ENCODE measurements at regions not wholly inside any gene's neighbourhood (a gene's known extent, or its start where the extent isn't known, plus 50 kb on each side); places are given as distances from the start of the nearest gene placed in this dataset.

DNA sequence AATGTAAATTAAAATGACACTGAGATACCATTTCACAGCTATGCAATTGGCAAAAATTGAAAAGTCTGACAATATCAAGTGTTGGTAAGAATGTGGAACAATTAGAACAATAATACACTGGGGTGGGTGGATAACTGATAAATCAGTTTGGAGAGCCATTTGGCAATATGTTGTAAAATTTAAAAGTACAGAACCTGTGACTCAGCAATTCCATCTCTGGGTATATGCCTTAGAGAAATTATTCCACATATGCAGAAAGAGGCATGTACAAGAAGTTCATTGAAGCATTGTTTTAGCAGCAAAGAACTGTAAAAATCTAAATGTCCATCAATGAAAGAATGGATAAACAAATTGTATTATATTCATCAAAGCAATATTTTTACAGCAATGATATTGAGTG is 89.3 kb upstream of the NR3C1 start:
- no peak for DNase-seq (ENCODE audit: low read depth)
- TF ChIP-seq, protein P1, sequence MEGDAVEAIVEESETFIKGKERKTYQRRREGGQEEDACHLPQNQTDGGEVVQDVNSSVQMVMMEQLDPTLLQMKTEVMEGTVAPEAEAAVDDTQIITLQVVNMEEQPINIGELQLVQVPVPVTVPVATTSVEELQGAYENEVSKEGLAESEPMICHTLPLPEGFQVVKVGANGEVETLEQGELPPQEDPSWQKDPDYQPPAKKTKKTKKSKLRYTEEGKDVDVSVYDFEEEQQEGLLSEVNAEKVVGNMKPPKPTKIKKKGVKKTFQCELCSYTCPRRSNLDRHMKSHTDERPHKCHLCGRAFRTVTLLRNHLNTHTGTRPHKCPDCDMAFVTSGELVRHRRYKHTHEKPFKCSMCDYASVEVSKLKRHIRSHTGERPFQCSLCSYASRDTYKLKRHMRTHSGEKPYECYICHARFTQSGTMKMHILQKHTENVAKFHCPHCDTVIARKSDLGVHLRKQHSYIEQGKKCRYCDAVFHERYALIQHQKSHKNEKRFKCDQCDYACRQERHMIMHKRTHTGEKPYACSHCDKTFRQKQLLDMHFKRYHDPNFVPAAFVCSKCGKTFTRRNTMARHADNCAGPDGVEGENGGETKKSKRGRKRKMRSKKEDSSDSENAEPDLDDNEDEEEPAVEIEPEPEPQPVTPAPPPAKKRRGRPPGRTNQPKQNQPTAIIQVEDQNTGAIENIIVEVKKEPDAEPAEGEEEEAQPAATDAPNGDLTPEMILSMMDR (IDR thresholded peaks at IDR 0.05; ENCODE audit: insufficient read depth, low read depth, low read length, missing control alignments), result no peak
- no peak overlapping the region for H3K4me3 ChIP-seq (ENCODE audit: low read depth, low read length)

DNA sequence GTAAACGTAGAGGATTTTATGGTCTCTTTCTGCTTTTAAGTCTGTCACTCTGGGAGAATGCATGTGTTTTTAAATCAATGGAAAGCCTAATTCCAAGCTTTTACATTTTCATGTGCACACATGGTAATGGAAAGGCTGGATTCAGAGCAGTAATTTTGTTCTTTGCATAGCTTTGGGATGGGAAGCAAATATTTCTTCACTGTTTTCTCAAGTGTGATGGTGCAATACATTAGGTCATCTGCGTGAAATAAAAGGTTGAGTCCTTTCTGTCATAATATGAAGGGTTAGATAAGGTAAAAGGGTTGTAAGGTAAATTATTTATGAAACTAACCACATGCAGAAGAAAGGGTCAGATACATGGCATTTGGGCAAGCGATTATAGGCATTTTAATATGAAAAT is 88.2 kb upstream of the NR3C1 start:
- no peak overlapping the region for H3K4me3 ChIP-seq (ENCODE audit: low read depth, low read length)
- TF ChIP-seq, protein P1 (IDR thresholded peaks at IDR 0.05; ENCODE audit: insufficient read depth, low read depth, low read length, missing control alignments), result no peak
- DNase-seq (ENCODE audit: low read depth), result no peak

- no peak overlapping the region for H3K4me3 ChIP-seq (ENCODE audit: low read depth, low read length)
- TF ChIP-seq, protein P1 (IDR thresholded peaks at IDR 0.05; ENCODE audit: insufficient read depth, low read depth, low read length, missing control alignments), result no peak
- DNase-seq (ENCODE audit: low read depth), result no peak
Measured at GRCh38 chr5:143488381-143488780, 84.9 kb upstream of the NR3C1 start.

DNA sequence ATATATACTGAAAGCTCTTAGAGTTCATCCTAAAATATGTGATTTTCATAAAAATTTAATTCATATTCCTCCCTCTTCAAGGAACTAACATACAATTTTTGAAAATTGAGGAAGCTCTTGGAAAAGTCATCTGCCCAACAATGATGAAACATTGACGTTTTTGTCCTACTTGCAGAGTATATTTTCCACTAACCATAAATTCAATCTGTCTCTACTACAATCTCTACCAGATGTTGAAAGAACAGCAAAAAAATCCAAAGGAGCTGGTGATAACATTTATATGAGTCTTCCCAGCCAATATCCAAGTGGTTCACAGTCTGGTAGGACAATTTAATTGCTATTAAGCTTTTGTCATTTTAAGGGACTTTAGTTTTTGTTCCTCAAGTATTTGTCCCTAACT is 81.1 kb upstream of the NR3C1 start:
- H3K4me3 ChIP-seq (ENCODE audit: low read depth, low read length), result no peak overlapping the region
- DNase-seq (ENCODE audit: low read depth), result no peak
- TF ChIP-seq, protein P1 (IDR thresholded peaks at IDR 0.05; ENCODE audit: insufficient read depth, low read depth, low read length, missing control alignments), result no peak

DNA sequence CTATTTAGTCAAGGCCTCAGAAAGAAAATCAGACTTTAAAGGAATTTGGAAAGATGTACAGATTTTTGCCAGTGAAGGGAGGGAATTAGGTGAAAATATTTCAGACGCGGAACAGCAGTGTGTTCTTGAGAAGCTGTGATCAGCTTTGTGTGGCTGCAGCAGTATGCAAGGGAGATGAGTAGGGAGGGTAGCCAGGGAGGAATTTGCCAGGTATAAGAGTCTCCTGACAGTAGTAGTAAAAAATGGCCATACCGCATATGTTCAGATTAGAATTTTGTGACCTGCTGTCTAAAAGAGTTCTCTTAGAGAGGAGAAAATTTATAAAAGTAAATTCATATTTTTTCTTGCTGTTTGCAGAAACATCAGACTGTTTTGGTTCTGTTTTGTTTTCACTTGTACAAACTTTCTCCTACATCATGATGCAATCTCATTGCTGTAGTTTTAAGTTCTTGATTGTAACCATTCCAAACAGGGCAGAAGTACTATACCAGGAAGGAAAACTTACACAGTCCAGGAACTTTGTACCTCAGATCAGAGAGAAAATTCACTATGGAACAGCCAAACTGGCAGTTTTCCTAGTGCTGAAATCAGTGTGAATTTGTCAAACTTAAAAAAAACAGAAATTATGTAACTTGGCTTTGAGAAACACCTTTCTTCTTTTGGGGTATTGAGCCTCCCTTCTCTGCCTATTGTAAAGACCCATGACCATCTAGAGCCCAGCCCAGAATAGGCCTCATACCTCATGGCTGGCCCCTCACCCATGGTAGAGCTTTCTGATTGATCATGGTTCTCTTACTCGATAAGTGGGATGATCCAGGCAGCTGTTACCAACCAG is 78.4 kb upstream of the NR3C1 start:
- TF ChIP-seq, protein P1 (IDR thresholded peaks at IDR 0.05; ENCODE audit: insufficient read depth, low read depth, low read length, missing control alignments), result no peak
- no peak overlapping the region for H3K4me3 ChIP-seq (ENCODE audit: low read depth, low read length)

DNA sequence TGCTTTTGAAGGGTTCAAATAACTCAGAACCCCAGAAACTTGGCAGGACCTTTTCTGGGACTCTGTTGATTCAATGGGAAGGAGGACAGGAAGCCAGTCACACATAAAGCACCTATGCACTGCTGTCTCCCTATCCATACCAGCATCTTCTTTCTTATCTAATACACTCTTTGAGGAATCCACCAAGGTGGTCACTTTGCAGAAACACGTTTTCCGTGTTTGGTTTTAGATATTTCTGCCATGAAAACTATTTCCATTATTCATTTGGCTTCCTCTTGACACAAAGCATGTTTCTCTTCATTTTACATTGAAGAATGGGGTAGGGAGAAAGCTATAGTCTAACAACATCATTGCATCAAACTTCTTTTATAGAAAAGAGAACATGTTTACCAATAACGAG is 76.5 kb upstream of the NR3C1 start:
- TF ChIP-seq, protein P1 (IDR thresholded peaks at IDR 0.05; ENCODE audit: insufficient read depth, low read depth, low read length, missing control alignments), result no peak
- DNase-seq (ENCODE audit: low read depth), result no peak
- no peak overlapping the region for H3K4me3 ChIP-seq (ENCODE audit: low read depth, low read length)

More for the DNA sequence above, 78.4 kb upstream of the NR3C1 start:
- no peak for DNase-seq (ENCODE audit: low read depth)

DNA sequence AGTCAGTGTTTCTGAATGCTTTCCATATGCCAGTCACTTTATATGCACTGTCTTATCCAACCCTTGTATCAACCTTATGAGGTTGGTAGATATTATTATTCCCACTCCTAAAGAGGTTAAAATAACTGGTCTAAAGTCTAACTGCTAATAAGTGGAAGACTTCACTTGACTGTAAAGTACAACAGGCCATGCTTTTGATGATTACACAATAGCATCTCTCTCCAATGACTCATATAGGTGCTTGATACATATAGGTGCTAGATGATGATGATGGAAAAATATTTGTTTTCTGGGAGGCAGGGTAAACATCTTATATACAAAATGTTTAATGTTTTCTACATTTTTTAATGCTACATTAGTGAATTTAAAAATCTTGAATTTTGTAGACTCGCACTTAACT is 75.9 kb upstream of the NR3C1 start:
- H3K4me3 ChIP-seq (ENCODE audit: low read depth, low read length), result no peak overlapping the region
- no peak for DNase-seq (ENCODE audit: low read depth)
- TF ChIP-seq, protein P1 (IDR thresholded peaks at IDR 0.05; ENCODE audit: insufficient read depth, low read depth, low read length, missing control alignments), result no peak

Data from GM12865 (cell line).